OCI-LY7 (cell line): ENCODE measurements at regions not wholly inside any gene's neighbourhood (a gene's known extent, or its start where the extent isn't known, plus 50 kb on each side); places are given as distances from the start of the nearest gene placed in this dataset.

Source experiments
- BruUV-seq: library from RNA; stranded (reverse); fragments of 400-500 nt; replicated peaks from 2 replicates; lab custom pipeline; 2021; lab: Mats Ljungman, UMichigan
- CTCF ChIA-PET: fragments of 300-600 bp; sonication (Branson Sonifier 250); formaldehyde crosslinking; loops from one replicate; lab custom pipeline; 2022; ENCODE audit warnings: antibody characterized with exemption; ENCODE audit not compliant: unreplicated experiment; lab: Charles Lee
- POLR2A ChIA-PET: fragments of 300-600 bp; sonication (Branson Sonifier 250); formaldehyde crosslinking; loops from one replicate; lab custom pipeline; 2022; ENCODE audit warnings: antibody characterized with exemption; lab: Charles Lee
- DNase-seq: peaks from one replicate; pipeline ENCODE4 v3.0.0-alpha.2; 2015; ENCODE audit warnings: low spot score
- H2AFZ ChIP-seq: fragments of 200-600 bp; sonication (generic), shearing (Covaris generic); 2 replicates; pipeline ENCODE4 v1.6.1; 2014; ENCODE audit warnings: mild to moderate bottlenecking, antibody characterized with exemption, low read length, moderate library complexity
- H3K27ac ChIP-seq: fragments of 200-600 bp; sonication (generic); 2 replicates; pipeline ENCODE4 v1.5.1; 2014; ENCODE audit warnings: mixed run types, low read depth, mild to moderate bottlenecking, moderate library complexity, low read length, inconsistent platforms; ENCODE audit not compliant: poor library complexity, severe bottlenecking
- H3K36me3 ChIP-seq: fragments of 200-600 bp; sonication (generic); 2 replicates; pipeline ENCODE4 v1.6.1; 2014; ENCODE audit warnings: mild to moderate bottlenecking, antibody characterized with exemption, low read length, moderate library complexity, mixed read lengths; ENCODE audit not compliant: insufficient read depth
- H3K4me1 ChIP-seq: fragments of 200-600 bp; sonication (generic); 2 replicates; pipeline ENCODE4 v1.5.1; 2014; ENCODE audit warnings: mild to moderate bottlenecking, low read length; ENCODE audit not compliant: insufficient read depth, poor library complexity, severe bottlenecking
- H3K4me2 ChIP-seq: fragments of 200-600 bp; sonication (generic); 2 replicates; pipeline ENCODE4 v1.6.1; 2014; ENCODE audit warnings: mild to moderate bottlenecking, low read length
- H3K4me3 ChIP-seq: fragments of 200-600 bp; sonication (generic); 2 replicates; pipeline ENCODE4 v1.5.1; 2014; ENCODE audit warnings: mild to moderate bottlenecking, low read depth, low read length; ENCODE audit not compliant: poor library complexity, severe bottlenecking
- H3K79me2 ChIP-seq: fragments of 200-600 bp; sonication (generic); 2 replicates; pipeline ENCODE4 v1.6.1; 2016; ENCODE audit warnings: low read depth, mild to moderate bottlenecking, low read length, moderate library complexity, mixed read lengths; ENCODE audit not compliant: insufficient read depth
- H3K9me2 ChIP-seq: fragments of 200-600 bp; sonication (generic); 2 replicates; pipeline ENCODE4 v1.6.1; 2016; ENCODE audit warnings: mild to moderate bottlenecking, low read length, mixed read lengths; ENCODE audit not compliant: insufficient read depth
- H3K9me3 ChIP-seq: fragments of 200-600 bp; sonication (generic); 2 replicates; pipeline ENCODE4 v1.6.1; 2014; ENCODE audit warnings: mild to moderate bottlenecking, mixed run types, low read length, mixed read lengths
- H4K20me1 ChIP-seq: fragments of 200-600 bp; sonication (generic); 2 replicates; pipeline ENCODE4 v1.6.1; 2014; ENCODE audit warnings: mild to moderate bottlenecking, antibody characterized with exemption, low read length, moderate library complexity, mixed read lengths; ENCODE audit not compliant: insufficient read depth
- EZH2phosphoT487 ChIP-seq: fragments of 200-600 bp; sonication (generic); IDR thresholded peaks from 2 replicates; pipeline ENCODE4 v1.6.1; 2018; ENCODE audit warnings: low read depth, borderline replicate concordance, mild to moderate bottlenecking, mixed run types, antibody characterized with exemption, low read length, moderate library complexity, mixed read lengths
- intact Hi-C: fragments of 100-400 bp; cut with micrococcal nuclease; formaldehyde crosslinking; loops from one replicate; pipeline ENCODE4 v1.10.0; 2022; ENCODE audit not compliant: unreplicated experiment
- TF ChIP-seq, protein P1 (sequence below): fragments of 200-600 bp; sonication (generic); conservative IDR thresholded peaks from 2 replicates; pipeline ENCODE4 v1.5.1; 2014; ENCODE audit warnings: mild to moderate bottlenecking, antibody characterized with exemption, low read length, moderate library complexity, mixed read lengths

DNA sequence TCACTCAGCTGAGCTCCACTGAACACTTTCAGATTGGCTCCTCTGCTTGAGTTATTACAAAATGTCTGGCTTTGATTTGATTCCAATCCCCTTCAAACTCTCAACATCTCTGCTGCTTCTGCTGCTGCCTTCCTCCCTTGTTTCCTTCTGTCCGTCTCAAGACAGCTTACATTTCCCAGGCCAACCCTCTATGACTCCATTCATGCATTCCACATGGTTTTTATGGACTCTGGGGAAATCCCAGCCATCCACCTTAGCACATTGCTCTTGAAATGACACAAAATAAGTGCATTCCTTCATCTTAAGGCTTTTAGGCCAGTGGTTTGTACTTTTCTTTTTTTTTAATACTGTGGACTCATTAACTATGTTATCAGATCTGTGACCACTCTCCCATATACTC lies 68.5 kb upstream of the TMEM164 start:
- Histone ChIP-seq H3K4me1 (no peaks in the 10 kb centered on the region), H3K27ac (no peak overlapping the region), H3K4me2 (no peak overlapping the region), H3K9me2 (no peaks in the 10 kb centered on the region), H3K36me3 (no peaks in the 10 kb centered on the region), H3K4me3 (no peak overlapping the region), H4K20me1 (no peaks in the 10 kb centered on the region), H3K9me3 (no peaks in the 10 kb centered on the region), H3K79me2 (no peaks in the 10 kb centered on the region), H2AFZ (no peak overlapping the region)
- CTCF ChIA-PET: no interaction called here
- DNase-seq: no peak
- TF ChIP-seq, protein P1, sequence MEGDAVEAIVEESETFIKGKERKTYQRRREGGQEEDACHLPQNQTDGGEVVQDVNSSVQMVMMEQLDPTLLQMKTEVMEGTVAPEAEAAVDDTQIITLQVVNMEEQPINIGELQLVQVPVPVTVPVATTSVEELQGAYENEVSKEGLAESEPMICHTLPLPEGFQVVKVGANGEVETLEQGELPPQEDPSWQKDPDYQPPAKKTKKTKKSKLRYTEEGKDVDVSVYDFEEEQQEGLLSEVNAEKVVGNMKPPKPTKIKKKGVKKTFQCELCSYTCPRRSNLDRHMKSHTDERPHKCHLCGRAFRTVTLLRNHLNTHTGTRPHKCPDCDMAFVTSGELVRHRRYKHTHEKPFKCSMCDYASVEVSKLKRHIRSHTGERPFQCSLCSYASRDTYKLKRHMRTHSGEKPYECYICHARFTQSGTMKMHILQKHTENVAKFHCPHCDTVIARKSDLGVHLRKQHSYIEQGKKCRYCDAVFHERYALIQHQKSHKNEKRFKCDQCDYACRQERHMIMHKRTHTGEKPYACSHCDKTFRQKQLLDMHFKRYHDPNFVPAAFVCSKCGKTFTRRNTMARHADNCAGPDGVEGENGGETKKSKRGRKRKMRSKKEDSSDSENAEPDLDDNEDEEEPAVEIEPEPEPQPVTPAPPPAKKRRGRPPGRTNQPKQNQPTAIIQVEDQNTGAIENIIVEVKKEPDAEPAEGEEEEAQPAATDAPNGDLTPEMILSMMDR: no peak
- TF ChIP-seq EZH2phosphoT487: no peak
- no TSS peak for BruUV-seq
- intact Hi-C loops: no loop called here
- POLR2A ChIA-PET: no interaction called here

- POLR2A ChIA-PET: no interaction called here
- Histone ChIP-seq H3K36me3 (no peaks in the 10 kb centered on the region), H3K27ac (no peak overlapping the region), H2AFZ (no peak overlapping the region), H3K4me1 (no peaks in the 10 kb centered on the region), H3K79me2 (no peaks in the 10 kb centered on the region), H3K9me3 (no peaks in the 10 kb centered on the region), H3K4me3 (no peak overlapping the region), H3K9me2 (no peaks in the 10 kb centered on the region), H4K20me1 (no peaks in the 10 kb centered on the region), H3K4me2 (no peak overlapping the region)
- intact Hi-C loops: no loop called here
- no peak for TF ChIP-seq EZH2phosphoT487
- TF ChIP-seq, protein P1: no peak
- CTCF ChIA-PET: no interaction called here
- BruUV-seq: no TSS peak
- no peak for DNase-seq
These were observed 68.0 kb upstream of the TMEM164 start for GRCh38 chrX:109934935-109935334.

GRCh38 chrX:109936114-109936513 lies 66.8 kb upstream of the TMEM164 start:
- no peaks in the 10 kb centered on the region for H3K4me1 ChIP-seq
- ChIA-PET CTCF (no interaction called here), POLR2A (no interaction called here)
- TF ChIP-seq, protein P1: no peak
- no peak for TF ChIP-seq EZH2phosphoT487
- no peak overlapping the region for H3K27ac ChIP-seq
- no peaks in the 10 kb centered on the region for H4K20me1 ChIP-seq
- no peak overlapping the region for H2AFZ ChIP-seq
- H3K9me3 ChIP-seq: no peaks in the 10 kb centered on the region
- no peaks in the 10 kb centered on the region for H3K79me2 ChIP-seq
- no peaks in the 10 kb centered on the region for H3K36me3 ChIP-seq
- intact Hi-C loops: no loop called here
- no peak overlapping the region for H3K4me2 ChIP-seq
- H3K9me2 ChIP-seq: no peaks in the 10 kb centered on the region
- BruUV-seq: no TSS peak
- no peak for DNase-seq
- no peak overlapping the region for H3K4me3 ChIP-seq
